ENCODE measurements at regions not wholly inside any gene's neighbourhood (a gene's known extent, or its start where the extent isn't known, plus 50 kb on each side); places are given as distances from the start of the nearest gene placed in this dataset.

DNA sequence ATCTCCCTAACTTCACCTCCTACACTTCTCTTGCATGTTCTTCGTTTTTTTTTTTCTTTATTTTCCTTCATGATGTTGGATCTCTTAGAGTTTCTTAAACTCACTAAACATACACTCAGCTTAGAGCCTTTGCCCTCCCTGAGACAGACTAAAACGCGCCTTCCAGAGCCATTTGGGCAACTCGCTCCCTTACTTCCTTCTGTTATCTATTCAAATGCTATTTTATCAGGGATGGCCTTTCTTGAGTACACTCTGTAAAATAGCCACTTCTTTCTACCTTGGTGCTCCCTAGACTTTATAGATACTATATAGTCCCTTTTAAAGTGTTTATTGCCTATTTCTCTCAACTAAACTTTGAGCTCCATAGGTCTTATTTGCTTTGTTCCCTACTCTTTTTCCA is 598.2 kb upstream of the NECTIN3 start:
- TF ChIP-seq, protein P1, sequence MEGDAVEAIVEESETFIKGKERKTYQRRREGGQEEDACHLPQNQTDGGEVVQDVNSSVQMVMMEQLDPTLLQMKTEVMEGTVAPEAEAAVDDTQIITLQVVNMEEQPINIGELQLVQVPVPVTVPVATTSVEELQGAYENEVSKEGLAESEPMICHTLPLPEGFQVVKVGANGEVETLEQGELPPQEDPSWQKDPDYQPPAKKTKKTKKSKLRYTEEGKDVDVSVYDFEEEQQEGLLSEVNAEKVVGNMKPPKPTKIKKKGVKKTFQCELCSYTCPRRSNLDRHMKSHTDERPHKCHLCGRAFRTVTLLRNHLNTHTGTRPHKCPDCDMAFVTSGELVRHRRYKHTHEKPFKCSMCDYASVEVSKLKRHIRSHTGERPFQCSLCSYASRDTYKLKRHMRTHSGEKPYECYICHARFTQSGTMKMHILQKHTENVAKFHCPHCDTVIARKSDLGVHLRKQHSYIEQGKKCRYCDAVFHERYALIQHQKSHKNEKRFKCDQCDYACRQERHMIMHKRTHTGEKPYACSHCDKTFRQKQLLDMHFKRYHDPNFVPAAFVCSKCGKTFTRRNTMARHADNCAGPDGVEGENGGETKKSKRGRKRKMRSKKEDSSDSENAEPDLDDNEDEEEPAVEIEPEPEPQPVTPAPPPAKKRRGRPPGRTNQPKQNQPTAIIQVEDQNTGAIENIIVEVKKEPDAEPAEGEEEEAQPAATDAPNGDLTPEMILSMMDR (IDR thresholded peaks at IDR 0.05) = no peak
- Histone ChIP-seq H3K27me3 (no peaks in the 10 kb centered on the region), H3K4me3 (no peak overlapping the region), H3K27ac (no peak overlapping the region), H3K36me3 (no peaks in the 10 kb centered on the region), H3K9me3 (no peaks in the 10 kb centered on the region), H3K4me1 (no peaks in the 10 kb centered on the region)
- no peak for DNase-seq (ENCODE audit: low spot score in 2 of 2)
- intact Hi-C loops (cut with DNase I) = no loop called here

DNA sequence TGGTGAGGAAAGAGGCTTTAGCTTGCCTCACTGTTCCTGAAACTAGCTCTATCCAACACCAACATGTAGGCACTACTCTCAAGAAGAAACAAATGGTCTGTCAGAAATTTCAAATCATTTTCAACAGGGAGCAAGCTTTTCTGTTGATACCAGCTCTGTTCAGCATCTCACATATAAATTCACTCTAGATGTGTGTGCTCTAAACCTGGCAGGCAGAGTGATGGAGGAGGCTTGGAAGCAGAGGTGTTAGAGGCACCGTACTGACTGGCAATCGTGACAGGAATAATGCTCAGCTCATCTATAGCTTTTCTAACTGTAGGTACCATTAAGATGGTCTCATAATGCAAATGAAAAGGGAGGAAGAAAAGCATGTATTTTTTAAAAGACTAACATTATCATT is 597.2 kb upstream of the NECTIN3 start:
- DNase-seq (ENCODE audit: low spot score in 2 of 2) = no peak
- Histone ChIP-seq H3K9me3 (no peaks in the 10 kb centered on the region), H3K4me3 (no peak overlapping the region), H3K36me3 (no peaks in the 10 kb centered on the region), H3K27me3 (no peaks in the 10 kb centered on the region), H3K27ac (no peak overlapping the region), H3K4me1 (no peaks in the 10 kb centered on the region)
- intact Hi-C loops (cut with DNase I) = no loop called here
- TF ChIP-seq, protein P1 (IDR thresholded peaks at IDR 0.05) = no peak

DNA sequence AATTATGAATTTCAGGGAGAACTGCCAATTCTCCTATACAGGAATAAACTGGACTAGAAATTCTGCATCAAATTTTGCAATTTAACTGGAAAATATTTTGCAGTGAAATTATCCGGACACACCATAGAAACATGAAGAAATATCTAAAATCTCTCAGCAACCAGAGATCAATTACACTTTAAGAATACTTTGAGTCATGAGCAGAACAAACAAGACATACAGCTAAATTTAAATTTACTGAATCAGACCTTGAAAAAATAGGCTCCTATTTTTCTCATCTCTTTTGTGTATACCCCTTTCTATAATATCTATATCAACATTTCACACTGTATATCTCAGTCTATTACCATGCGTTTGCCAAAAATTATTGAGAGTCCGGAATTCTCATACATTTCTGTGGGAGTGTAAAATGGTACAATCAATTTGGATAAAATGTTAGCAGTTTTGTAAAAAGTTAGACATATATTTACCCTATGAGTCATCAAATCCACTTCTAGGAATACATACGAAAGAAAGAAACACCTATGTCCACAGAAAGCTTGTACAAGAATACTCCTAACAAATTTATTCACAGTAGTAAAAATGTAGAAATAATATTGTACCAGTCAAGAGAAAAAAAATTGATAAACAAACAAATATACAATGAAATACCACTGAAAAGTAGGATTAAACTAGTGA is 593.1 kb upstream of the NECTIN3 start:
- TF ChIP-seq, protein P1 (IDR thresholded peaks at IDR 0.05) = no peak
- intact Hi-C loops (cut with DNase I) = no loop called here
- no peaks in the 10 kb centered on the region for H3K36me3 ChIP-seq
- no peaks in the 10 kb centered on the region for H3K27me3 ChIP-seq
- DNase-seq (ENCODE audit: low spot score in 2 of 2) = no peak
- no peak overlapping the region for H3K27ac ChIP-seq
- peaks cover 0 to 4% of the 10 kb centered on the region in 2 donors for H3K9me3 ChIP-seq
- H3K4me1 ChIP-seq = no peaks in the 10 kb centered on the region
- no peak overlapping the region for H3K4me3 ChIP-seq

DNA sequence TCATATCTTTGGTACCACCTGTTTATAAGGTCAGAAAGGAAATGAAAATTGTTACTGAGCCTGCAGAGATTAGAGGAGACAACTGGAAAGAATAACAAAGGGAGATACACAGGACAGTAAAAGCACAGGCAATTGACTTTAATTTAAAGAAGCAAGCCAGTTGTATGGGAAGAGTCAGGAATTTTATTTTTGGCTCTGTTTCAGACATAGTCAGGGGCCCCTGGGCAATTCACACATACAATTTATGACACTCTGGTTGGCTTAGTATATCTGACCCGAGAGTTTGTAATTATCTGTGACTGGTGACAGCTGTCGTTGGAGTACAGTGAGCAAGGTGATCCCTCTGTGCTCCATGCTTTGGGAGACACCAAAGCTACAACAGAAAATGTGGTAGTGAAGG is 591.9 kb upstream of the NECTIN3 start:
- Histone ChIP-seq H3K4me3 (no peak overlapping the region), H3K9me3 (peaks cover 0 to 12% of the 10 kb centered on the region in 2 donors), H3K36me3 (no peaks in the 10 kb centered on the region), H3K27me3 (no peaks in the 10 kb centered on the region), H3K27ac (no peak overlapping the region), H3K4me1 (no peaks in the 10 kb centered on the region)
- intact Hi-C loops (cut with DNase I) = no loop called here
- TF ChIP-seq, protein P1 (IDR thresholded peaks at IDR 0.05) = no peak
- no peak for DNase-seq (ENCODE audit: low spot score in 2 of 2)

DNA sequence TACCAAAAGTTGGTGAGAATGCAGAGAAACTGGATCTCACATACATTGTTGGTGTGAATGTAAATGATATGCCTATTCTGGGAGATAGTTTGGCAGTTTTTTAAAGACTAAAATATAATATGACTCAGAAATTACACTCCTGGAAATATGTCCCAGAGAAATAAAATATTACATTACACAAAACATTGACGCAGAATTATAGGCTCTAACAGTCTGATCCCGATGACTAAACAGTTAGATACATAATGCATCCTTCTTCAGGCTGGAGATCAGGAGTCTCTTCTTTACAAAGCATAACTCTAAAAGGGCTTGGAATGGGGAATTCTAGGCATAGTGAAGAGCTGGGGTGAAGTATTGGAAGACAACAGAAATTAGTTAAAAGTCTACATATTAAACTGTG is 586.2 kb upstream of the NECTIN3 start:
- TF ChIP-seq, protein P1 (IDR thresholded peaks at IDR 0.05) = no peak
- H3K9me3 ChIP-seq = peaks cover 7 to 44% of the 10 kb centered on the region in 2 donors
- H3K36me3 ChIP-seq = no peaks in the 10 kb centered on the region
- H3K27ac ChIP-seq = no peak overlapping the region
- no peaks in the 10 kb centered on the region for H3K27me3 ChIP-seq
- no peak overlapping the region for H3K4me3 ChIP-seq
- DNase-seq (ENCODE audit: low spot score in 2 of 2) = no peak
- intact Hi-C loops (cut with DNase I) = no loop called here
- H3K4me1 ChIP-seq = no peaks in the 10 kb centered on the region

DNA sequence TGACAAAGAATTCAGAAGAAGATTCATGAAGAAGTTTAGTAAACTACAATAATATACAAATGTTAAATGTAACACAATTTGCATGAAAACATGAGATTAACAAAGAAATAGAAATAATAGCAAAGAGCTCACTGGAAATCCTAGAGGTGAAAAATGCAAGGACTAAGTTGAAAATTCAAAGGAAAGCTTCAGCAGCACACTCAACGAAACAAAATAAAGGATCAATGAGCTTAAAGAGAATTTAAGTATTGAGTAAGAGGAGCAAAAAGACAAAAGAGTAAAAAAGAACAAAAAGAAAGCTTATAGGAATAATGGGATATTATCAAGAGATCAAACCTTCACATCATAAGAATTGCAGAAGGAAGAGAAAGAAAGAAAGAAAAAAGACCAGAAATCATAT is 583.8 kb upstream of the NECTIN3 start:
- H3K9me3 ChIP-seq = peaks cover 7 to 40% of the 10 kb centered on the region in 2 donors
- no peak overlapping the region for H3K4me3 ChIP-seq
- intact Hi-C loops (cut with DNase I) = no loop called here
- no peaks in the 10 kb centered on the region for H3K36me3 ChIP-seq
- no peaks in the 10 kb centered on the region for H3K4me1 ChIP-seq
- DNase-seq (ENCODE audit: low spot score in 2 of 2) = no peak
- no peak overlapping the region for H3K27ac ChIP-seq
- H3K27me3 ChIP-seq = no peaks in the 10 kb centered on the region
- TF ChIP-seq, protein P1 (IDR thresholded peaks at IDR 0.05) = no peak
